ENCODE measurements at regions not wholly inside any gene's neighbourhood (a gene's known extent, or its start where the extent isn't known, plus 50 kb on each side); places are given as distances from the start of the nearest gene placed in this dataset.

DNA sequence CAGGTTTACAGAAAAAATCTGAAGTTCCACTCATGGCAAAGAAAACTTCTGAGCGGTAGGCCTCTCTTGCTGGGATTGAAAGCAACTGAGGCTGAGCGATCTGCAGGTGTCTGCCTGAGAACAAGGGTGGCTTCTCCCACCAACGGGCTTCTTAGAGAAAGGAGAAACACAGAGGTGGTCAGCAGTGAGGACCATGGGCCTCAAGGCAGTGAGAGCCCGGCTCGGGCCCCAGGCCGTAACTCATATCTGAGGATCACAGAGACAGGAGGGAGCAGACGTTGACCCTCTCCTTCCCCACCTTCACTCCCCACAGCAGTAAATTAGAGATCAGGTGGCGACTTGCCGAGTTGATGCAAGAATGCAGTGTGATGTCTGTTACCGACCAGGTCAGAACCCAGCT, 50.9 kb upstream of the RTL6 start:
- DNase-seq (ENCODE audit: low read depth) = no peak
- TF ChIP-seq, protein P1, sequence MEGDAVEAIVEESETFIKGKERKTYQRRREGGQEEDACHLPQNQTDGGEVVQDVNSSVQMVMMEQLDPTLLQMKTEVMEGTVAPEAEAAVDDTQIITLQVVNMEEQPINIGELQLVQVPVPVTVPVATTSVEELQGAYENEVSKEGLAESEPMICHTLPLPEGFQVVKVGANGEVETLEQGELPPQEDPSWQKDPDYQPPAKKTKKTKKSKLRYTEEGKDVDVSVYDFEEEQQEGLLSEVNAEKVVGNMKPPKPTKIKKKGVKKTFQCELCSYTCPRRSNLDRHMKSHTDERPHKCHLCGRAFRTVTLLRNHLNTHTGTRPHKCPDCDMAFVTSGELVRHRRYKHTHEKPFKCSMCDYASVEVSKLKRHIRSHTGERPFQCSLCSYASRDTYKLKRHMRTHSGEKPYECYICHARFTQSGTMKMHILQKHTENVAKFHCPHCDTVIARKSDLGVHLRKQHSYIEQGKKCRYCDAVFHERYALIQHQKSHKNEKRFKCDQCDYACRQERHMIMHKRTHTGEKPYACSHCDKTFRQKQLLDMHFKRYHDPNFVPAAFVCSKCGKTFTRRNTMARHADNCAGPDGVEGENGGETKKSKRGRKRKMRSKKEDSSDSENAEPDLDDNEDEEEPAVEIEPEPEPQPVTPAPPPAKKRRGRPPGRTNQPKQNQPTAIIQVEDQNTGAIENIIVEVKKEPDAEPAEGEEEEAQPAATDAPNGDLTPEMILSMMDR (conservative IDR thresholded peaks at IDR 0.05; ENCODE audit: low read depth, low read length) = no peak
- no peak overlapping the region for H3K4me3 ChIP-seq (ENCODE audit: low read depth, low read length)
